GM23248 (cell line): ENCODE measurements at regions not wholly inside any gene's neighbourhood (a gene's known extent, or its start where the extent isn't known, plus 50 kb on each side); places are given as distances from the start of the nearest gene placed in this dataset.

Source experiments
- DNase-seq: peaks from one replicate; pipeline ENCODE4 v3.0.0-alpha.2; 2015
- H2AFZ ChIP-seq: fragments of 200-600 bp; sonication (generic); 2 replicates; pipeline ENCODE4 v1.6.1; 2016; ENCODE audit warnings: antibody characterized with exemption
- H3F3A ChIP-seq: fragments of 200-600 bp; sonication (generic); 2 replicates; pipeline ENCODE4 v1.6.1; 2016; ENCODE audit warnings: mild to moderate bottlenecking, antibody characterized with exemption, mixed run types; ENCODE audit not compliant: insufficient read depth
- H3K27ac ChIP-seq: fragments of 200-600 bp; sonication (generic); 2 replicates; pipeline ENCODE4 v1.5.1; 2016; ENCODE audit warnings: mild to moderate bottlenecking
- H3K27me3 ChIP-seq: fragments of 200-600 bp; sonication (generic); replicated peaks from 2 replicates; pipeline ENCODE4 v1.6.1; 2016; ENCODE audit warnings: mild to moderate bottlenecking; ENCODE audit not compliant: insufficient read depth
- H3K36me3 ChIP-seq: fragments of 200-600 bp; sonication (generic); 2 replicates; pipeline ENCODE4 v1.6.1; 2016; ENCODE audit warnings: low read depth, mild to moderate bottlenecking
- H3K4me1 ChIP-seq: fragments of 200-600 bp; sonication (generic); 2 replicates; pipeline ENCODE4 v1.6.1; 2016; ENCODE audit warnings: mild to moderate bottlenecking; ENCODE audit not compliant: insufficient read depth
- H3K4me2 ChIP-seq: fragments of 200-600 bp; sonication (generic); one replicate; pipeline ENCODE4 v1.6.1; 2016; ENCODE audit warnings: mild to moderate bottlenecking; ENCODE audit not compliant: unreplicated experiment
- H3K4me3 ChIP-seq: fragments of 200-600 bp; sonication (generic); 2 replicates; pipeline ENCODE4 v1.5.1; 2016; ENCODE audit warnings: mild to moderate bottlenecking
- H3K79me2 ChIP-seq: fragments of 200-600 bp; sonication (generic); 2 replicates; pipeline ENCODE4 v1.6.1; 2016; ENCODE audit warnings: mild to moderate bottlenecking; ENCODE audit not compliant: insufficient read depth
- H3K9ac ChIP-seq: fragments of 200-600 bp; sonication (generic); 2 replicates; pipeline ENCODE4 v1.6.1; 2016; ENCODE audit warnings: mild to moderate bottlenecking
- H3K9me2 ChIP-seq: fragments of 200-600 bp; sonication (generic); 2 replicates; pipeline ENCODE4 v1.6.1; 2016; ENCODE audit warnings: mixed run types, mild to moderate bottlenecking, moderate library complexity; ENCODE audit not compliant: insufficient read depth
- H3K9me3 ChIP-seq: fragments of 200-600 bp; sonication (generic); one replicate; pipeline ENCODE4 v1.6.1; 2017; ENCODE audit warnings: low read depth
- H4K20me1 ChIP-seq: fragments of 200-600 bp; sonication (generic); 2 replicates; pipeline ENCODE4 v1.6.0; 2016; ENCODE audit not compliant: insufficient read depth
- EZH2 ChIP-seq: fragments of 200-600 bp; sonication (generic); IDR thresholded peaks from 2 replicates; pipeline ENCODE4 v1.6.1; 2018; ENCODE audit warnings: antibody characterized with exemption, mild to moderate bottlenecking; ENCODE audit not compliant: insufficient read depth, poor library complexity, severe bottlenecking
- EZH2phosphoT487 ChIP-seq: fragments of 200-600 bp; sonication (generic); IDR thresholded peaks from 2 replicates; pipeline ENCODE4 v1.6.1; 2018; ENCODE audit warnings: antibody characterized with exemption, moderate library complexity, mild to moderate bottlenecking, low read depth; ENCODE audit not compliant: insufficient read depth
- WGBS, 2 experiments: methylation state at CpG; one replicate each; pipeline ENCODE4 v1.1.6; 2015 to 2017; ENCODE audit warnings: low lambda C conversion rate in 2 of 2, low coverage in 1 of 2; ENCODE audit errors: missing lambda C conversion rate in 2 of 2; 5-methylcytosine and 5-hydroxymethylcytosine counted together
- in situ Hi-C: fragments of 300-500 bp; cut with MboI; formaldehyde crosslinking; loops from 2 replicates; pipeline ENCODE4 v1.15.0; 2020

DNA sequence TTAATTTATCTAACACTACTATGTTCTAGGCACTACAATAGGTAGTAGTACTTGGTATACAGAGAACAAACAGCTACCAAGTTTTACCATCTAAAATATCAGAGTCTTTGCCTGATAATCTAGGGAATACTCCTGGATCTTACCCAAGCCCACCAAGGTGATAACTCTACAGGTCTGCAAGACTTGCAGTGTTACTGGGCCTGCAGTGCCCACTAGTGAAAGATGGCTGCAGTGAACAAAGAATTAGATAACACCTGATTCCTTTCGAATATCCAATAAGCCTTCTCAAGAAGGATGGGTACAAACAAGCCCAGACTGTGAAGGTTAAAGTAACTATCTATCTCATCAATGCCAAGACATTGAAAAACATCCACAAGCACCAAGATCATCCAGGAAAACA, 317.0 kb upstream of the DCBLD2 start:
- Histone ChIP-seq H3K36me3 (no peaks in the 10 kb centered on the region), H2AFZ (no peak overlapping the region), H3K79me2 (no peaks in the 10 kb centered on the region), H3K9me3 (peaks cover 2% of the 10 kb centered on the region), H3K27ac (no peak overlapping the region), H3K4me2 (no peak overlapping the region), H3K4me3 (no peak overlapping the region), H3F3A (no peaks in the 10 kb centered on the region), H3K4me1 (no peaks in the 10 kb centered on the region), H4K20me1 (no peaks in the 10 kb centered on the region), H3K9ac (no peak overlapping the region), H3K9me2 (no peaks in the 10 kb centered on the region), H3K27me3 (no peaks in the 10 kb centered on the region)
- 35 to 41% methylated on average over 1 of the region's 1 CpG for WGBS, 2 experiments
- TF ChIP-seq EZH2phosphoT487: no peak
- TF ChIP-seq EZH2: no peak
- no peak for DNase-seq
- in situ Hi-C loops: no loop called here

DNA sequence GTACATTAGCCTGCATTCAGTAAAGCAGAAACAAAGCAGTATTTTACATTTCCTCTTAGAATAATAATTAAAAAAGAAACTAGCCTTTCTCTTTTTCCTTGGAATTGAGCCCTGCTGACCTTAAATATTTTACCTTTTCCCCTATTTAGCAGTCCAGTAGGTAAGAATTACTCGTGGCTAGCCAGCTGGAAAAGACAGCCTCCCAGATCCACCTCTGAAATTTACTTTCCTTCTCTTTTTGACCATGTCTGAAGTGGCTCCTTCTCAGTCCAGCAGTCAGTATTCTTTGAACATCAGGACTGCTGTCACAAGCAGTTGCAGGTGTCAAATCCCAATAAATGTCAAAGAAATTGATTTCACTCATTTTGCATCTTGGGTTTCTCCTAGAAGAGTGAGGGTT, 311.5 kb upstream of the DCBLD2 start:
- Histone ChIP-seq H3K79me2 (no peaks in the 10 kb centered on the region), H3K4me3 (no peak overlapping the region), H4K20me1 (no peaks in the 10 kb centered on the region), H3F3A (no peaks in the 10 kb centered on the region), H3K27ac (no peak overlapping the region), H3K4me1 (no peaks in the 10 kb centered on the region), H2AFZ (no peak overlapping the region), H3K9me2 (no peaks in the 10 kb centered on the region), H3K4me2 (no peak overlapping the region), H3K27me3 (no peaks in the 10 kb centered on the region), H3K36me3 (no peaks in the 10 kb centered on the region), H3K9ac (no peak overlapping the region), H3K9me3 (no peaks in the 10 kb centered on the region)
- DNase-seq: no peak
- in situ Hi-C loops: no loop called here
- TF ChIP-seq EZH2 (no peak), EZH2phosphoT487 (no peak)
- WGBS, 2 experiments: 31 to 36% methylated on average over 1 of the region's 1 CpG

DNA sequence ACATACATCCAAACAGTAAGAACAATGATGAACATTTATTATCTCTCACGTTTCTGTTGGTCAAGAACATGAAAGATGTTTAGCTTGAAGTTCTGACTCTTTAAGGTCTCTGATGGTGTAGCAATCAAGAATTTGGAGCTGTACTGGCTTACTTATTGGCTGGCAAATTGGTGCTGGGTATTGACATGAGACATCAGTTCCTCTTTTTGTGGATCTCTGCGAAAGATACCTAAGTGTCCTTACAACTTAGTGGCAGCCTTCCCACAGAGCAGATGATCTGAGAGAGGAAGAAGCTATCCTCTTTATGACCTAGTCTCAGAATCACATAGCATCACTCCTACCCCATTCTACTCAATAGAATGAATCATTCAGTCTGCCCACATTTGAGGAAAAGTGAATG, 309.8 kb upstream of the DCBLD2 start:
- Histone ChIP-seq H3K9ac (no peak overlapping the region), H3K36me3 (no peaks in the 10 kb centered on the region), H3K27ac (no peak overlapping the region), H3K79me2 (no peaks in the 10 kb centered on the region), H2AFZ (no peak overlapping the region), H4K20me1 (no peaks in the 10 kb centered on the region), H3K4me1 (no peaks in the 10 kb centered on the region), H3K9me2 (no peaks in the 10 kb centered on the region), H3K4me3 (no peak overlapping the region), H3F3A (no peaks in the 10 kb centered on the region), H3K27me3 (no peaks in the 10 kb centered on the region), H3K4me2 (no peak overlapping the region), H3K9me3 (no peaks in the 10 kb centered on the region)
- DNase-seq: no peak
- TF ChIP-seq EZH2 (no peak), EZH2phosphoT487 (no peak)
- in situ Hi-C loops: no loop called here
- 43 to 50% methylated on average over 2 of the region's 2 CpGs for WGBS, 2 experiments

DNA sequence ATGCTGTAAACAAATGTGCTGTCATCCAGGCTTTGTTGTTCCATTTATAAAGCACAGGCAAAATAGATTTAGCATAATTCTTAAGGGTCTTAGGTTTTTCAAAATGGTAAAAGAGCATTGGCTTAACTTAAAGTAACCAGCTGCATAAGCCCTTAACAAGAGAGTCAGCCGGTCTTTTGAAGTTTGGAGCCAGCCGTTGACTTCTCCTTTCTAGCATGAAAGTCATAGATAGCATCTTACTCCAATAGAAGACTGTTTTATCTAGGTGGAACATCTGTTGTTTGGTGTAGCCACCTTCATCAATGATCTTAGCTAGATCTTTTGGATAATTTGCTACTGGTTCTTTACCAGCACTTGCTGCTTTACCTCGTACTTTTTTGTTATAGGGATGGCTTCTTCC, 297.5 kb upstream of the DCBLD2 start:
- no peaks in the 10 kb centered on the region for H3K36me3 ChIP-seq
- H3K4me3 ChIP-seq: no peak overlapping the region
- H3F3A ChIP-seq: no peaks in the 10 kb centered on the region
- no peaks in the 10 kb centered on the region for H3K4me1 ChIP-seq
- H3K79me2 ChIP-seq: no peaks in the 10 kb centered on the region
- no peaks in the 10 kb centered on the region for H3K9me2 ChIP-seq
- TF ChIP-seq EZH2 (no peak), EZH2phosphoT487 (no peak)
- no peaks in the 10 kb centered on the region for H3K27me3 ChIP-seq
- H3K9ac ChIP-seq: no peak overlapping the region
- H3K4me2 ChIP-seq: no peak overlapping the region
- DNase-seq: no peak
- WGBS, 2 experiments: 32 to 39% methylated on average over 3 of the region's 3 CpGs
- H4K20me1 ChIP-seq: no peaks in the 10 kb centered on the region
- no peaks in the 10 kb centered on the region for H3K9me3 ChIP-seq
- no peak overlapping the region for H3K27ac ChIP-seq
- in situ Hi-C loops: no loop called here
- H2AFZ ChIP-seq: no peak overlapping the region

DNA sequence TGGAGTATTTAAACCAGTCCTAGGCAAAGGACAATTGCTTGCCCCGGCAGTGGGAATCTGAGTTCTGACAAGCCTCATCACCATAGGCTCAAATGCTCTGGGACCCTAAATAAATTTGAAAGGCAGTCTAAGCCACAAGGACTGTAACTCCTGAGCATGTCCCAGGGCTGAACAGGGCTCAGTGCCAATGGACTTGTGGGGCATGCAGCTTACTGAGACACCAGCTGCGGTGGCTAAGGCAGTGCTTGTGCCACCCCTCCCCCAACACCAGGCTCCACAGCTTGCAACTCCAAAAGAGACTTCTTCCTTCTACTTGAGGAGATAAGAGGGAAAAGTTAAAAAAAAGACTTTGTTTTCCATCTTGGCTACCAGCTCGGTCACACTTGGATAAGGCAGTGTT, 289.7 kb upstream of the DCBLD2 start:
- 82 to 85% methylated on average over 3 of the region's 3 CpGs for WGBS, 2 experiments
- H3K79me2 ChIP-seq: no peaks in the 10 kb centered on the region
- H3K4me1 ChIP-seq: no peaks in the 10 kb centered on the region
- no peak for DNase-seq
- no peaks in the 10 kb centered on the region for H3K36me3 ChIP-seq
- no peaks in the 10 kb centered on the region for H3K27me3 ChIP-seq
- no peaks in the 10 kb centered on the region for H3F3A ChIP-seq
- TF ChIP-seq EZH2: no peak
- no peak for TF ChIP-seq EZH2phosphoT487
- no peaks in the 10 kb centered on the region for H4K20me1 ChIP-seq
- H3K27ac ChIP-seq: no peak overlapping the region
- H2AFZ ChIP-seq: no peak overlapping the region
- no peak overlapping the region for H3K4me3 ChIP-seq
- no peaks in the 10 kb centered on the region for H3K9me3 ChIP-seq
- no peak overlapping the region for H3K9ac ChIP-seq
- in situ Hi-C loops: no loop called here
- no peak overlapping the region for H3K4me2 ChIP-seq
- H3K9me2 ChIP-seq: no peaks in the 10 kb centered on the region
